CD4-positive, alpha-beta T cell treated with Interleukin-15 for 4 hours (primary cell): ENCODE measurements at regions not wholly inside any gene's neighbourhood (a gene's known extent, or its start where the extent isn't known, plus 50 kb on each side); places are given as distances from the start of the nearest gene placed in this dataset.
A peak's percentile ranks its signal among the peaks of the same experiment; 100 is the strongest.
"Not testable (repeated sequence)": the region's sequence is repeated elsewhere in the genome, so short reads cannot be mapped to it uniquely, and the experiment has no call there.

Source experiments
- DNase-seq: peaks from one replicate; pipeline ENCODE4 v3.0.0-alpha.2; 2020; ENCODE audit warnings: low spot score

DNA sequence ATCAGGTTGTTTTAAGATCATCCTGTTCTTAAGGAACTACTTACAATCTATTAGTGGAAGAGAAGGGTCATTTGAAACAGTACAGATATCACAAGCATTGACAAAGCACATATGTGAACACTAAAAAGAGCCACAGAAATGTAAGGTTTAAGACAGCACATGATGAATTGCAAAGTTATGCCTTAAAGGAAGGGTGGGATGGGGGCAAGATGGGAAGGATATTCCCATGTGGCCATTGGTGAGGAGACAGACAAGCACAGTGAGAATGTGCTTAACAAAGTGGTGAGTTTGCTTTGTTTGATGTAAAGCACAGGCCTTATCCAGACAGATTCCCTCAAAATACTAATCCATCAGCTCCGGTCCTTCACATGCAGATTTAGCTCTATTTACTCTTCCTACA, 151.6 kb upstream of the IVNS1ABP start:
- no peak for DNase-seq

- DNase-seq, result no peak
Measured at GRCh38 chr1:185467122-185467521, 150.1 kb upstream of the IVNS1ABP start.

DNA sequence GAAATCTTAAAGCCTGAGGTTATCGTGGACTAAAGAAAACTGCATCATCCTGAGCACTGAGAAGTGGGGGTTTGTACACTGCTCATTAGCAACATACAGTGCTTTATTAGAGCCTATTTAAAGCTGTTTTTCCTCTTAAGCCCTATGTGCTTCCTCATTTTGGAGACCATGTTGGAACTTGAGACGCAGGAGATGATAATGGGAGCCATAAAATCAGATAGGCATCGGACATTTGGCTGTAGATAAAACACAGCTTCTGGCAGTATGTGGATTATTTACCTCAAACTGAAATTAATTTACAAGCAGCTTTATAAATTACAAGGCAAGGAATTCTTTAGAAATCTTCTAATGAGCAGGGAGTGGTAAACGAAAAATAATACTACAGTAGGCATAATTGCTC, 147.7 kb upstream of the IVNS1ABP start:
- DNase-seq, result no peak

DNA sequence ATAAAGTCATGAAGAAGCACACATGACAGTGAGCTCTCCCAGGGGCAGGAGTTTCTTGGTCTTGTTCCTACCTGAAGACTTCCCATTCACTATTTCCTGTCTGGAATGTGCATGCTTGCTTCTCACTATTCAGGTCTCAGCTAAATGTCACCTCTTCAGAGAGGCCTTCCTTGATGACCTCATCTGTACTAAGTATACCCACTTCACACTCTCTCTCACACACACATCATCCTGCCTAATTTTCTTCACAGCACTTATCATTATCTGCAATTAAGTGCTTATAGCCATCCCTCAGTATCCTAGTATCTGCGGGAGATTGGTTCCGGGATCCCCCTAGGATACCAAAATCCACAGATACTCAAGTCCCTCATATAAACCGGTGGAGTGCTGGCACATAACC, 146.4 kb upstream of the IVNS1ABP start:
- DNase-seq, result no peak

DNA sequence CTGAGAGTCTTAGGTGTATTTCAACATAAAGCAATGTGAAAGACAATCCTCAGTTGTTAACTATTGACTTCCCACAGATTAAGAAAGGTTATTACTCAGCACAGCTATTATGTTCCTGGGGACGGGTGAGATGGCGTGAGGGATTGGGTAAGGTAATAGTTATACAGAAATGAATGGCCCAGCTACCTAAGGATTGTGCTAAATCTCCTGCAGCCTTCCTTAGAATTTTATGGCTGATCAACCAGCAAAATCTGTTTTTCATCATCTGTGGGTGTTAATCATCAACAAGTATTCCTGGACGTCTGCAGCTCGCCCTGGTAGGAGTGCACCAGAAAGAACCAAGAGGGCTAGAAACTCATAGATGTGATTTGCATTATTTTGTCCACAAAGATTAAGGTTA, 146.0 kb upstream of the IVNS1ABP start:
- no peak for DNase-seq

DNA sequence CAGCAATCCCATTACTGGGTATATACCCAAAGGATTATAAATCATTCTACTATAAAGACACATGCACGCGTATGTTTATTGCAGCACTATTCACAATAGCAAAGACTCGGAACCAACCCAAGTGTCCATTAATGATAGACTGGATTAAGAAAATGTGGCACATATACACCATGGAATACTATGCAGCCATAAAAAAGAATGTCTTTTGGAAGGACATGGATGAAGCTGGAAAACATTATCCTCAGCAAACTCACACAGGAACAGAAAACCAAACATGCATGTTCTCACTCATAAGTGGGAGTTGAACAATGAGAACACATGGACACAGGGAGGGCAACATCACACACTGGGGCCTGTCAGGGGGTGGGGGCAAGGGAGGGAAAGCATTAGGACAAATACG, 143.7 kb upstream of the IVNS1ABP start:
- DNase-seq, result not testable (repeated sequence)

DNA sequence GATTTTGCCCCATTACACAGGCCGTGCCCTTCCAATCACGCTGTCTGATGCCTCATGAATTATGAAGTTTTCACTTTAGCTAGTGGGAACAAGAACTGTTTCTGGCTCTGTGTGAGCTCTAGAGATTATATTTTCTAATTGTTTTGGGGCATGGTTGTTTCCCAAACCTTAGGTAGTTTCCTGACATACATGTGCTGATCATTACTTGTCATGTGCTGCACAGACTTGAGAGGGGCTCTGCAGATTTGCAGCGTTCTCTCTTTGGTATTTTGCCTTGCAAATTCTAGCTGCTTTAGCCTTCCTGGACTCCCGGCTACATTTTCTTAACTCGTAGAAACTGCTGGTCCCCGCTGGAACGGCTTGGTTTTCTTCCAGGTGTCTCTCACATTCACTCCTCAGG, 142.1 kb upstream of the IVNS1ABP start:
- no peak for DNase-seq

DNA sequence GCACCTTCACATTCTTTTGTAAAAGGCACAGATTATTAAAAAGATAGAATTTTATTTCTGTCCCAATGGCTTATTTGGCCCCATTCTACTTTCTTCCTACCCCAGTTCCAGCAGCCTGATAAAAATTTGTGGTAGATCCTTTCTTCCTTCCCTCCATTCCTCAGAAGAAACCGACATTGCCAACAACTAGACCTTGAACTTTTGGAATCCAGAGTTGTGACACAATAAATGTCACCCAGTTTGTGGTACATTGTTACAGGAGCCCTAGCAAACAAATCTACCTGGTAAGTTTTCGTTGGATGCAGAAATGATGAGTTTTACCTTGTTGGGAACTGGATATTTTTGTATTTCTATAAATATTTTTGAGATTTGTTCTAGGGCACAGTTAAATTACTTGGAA, 141.6 kb upstream of the IVNS1ABP start:
- no peak for DNase-seq

GRCh38 chr1:185453496-185454192, 136.6 kb upstream of the IVNS1ABP start:
- no peak for DNase-seq

DNA sequence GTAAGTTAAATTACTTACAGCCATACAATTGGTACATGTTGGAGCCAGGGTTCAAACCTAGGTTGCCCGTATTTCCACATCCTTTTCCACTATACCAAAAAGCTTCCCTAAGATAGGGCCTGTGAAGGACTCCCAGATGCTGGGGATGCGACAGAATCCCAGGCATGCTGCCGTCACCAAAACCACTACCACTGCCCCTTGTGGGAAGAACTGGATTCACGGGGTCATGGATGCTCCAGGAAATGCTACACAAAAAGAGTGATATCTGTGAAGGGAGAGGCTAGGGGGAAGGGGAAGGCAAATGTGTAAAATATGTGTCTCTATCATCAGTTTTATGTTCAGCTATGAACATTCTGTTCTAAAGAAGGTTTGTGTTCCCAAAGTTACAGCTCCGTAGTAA, 133.9 kb upstream of the IVNS1ABP start:
- no peak for DNase-seq

DNA sequence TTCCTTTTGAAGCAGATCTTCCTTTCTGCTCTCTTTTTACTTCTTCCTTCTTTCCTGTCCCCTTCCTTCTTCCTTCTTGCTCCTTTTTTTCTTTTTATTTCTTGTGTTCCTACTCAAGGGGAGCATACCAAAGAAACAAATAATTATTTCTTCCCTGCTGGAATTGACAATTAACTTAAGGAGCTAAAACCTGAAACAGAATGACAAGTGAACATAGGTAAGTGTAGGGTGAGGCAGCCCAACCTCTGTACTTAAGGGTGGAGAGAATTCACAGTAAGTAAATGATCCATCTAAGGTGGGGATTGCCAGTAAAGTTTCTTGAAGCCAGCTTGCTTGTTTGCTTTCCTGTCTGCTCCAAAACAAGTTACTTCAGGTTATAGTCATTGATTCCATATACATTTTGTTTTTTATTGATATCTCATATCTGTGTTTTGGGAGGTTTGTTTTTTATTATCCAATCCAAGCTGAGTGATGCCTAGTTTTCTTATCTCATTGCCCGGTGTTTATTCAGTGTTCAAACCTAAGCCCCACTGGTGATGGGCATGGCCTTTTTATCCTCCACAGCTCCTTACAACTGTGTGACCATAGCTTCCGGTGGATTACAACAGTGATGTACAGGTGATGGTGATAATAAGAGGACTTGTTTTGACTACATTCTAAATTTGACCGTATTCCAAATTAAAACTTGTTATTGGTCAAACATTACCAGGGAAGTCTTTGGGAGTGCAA, 133.2 kb upstream of the IVNS1ABP start:
- no peak for DNase-seq

DNA sequence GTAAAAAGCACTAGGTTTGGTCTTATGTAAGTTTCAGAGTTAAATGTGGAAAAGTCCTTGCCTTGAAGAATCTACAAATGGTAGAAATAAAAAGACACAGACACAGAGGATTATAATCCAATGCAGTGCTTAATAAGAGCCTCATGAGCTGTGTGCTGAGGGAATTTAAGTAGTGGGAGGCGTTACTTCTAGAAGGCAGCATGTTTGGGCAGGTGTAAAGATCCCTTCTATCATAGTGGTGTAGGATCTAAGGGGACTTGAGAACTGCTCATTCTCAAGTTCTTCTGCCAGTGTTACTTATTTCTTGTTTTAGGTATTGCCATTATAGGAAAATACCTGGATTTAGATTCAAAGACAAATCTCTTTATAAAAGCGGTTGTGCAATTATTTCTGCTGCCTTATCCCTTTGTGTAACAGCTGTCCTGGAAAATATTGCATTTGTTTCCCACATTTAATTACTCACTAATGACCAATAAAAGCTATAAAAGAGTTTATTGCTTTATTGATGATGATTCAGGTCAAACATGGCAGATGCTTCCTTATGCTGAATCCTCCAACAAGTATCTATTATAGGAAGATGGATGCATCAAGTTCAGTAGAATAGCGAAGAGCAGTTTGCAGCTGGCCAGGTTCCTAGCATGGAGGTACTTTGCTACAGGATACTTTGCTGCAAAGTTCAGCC, 132.5 kb upstream of the IVNS1ABP start:
- no peak for DNase-seq

GRCh38 chr1:185448591-185449186, 131.6 kb upstream of the IVNS1ABP start:
- DNase-seq, result no peak

DNA sequence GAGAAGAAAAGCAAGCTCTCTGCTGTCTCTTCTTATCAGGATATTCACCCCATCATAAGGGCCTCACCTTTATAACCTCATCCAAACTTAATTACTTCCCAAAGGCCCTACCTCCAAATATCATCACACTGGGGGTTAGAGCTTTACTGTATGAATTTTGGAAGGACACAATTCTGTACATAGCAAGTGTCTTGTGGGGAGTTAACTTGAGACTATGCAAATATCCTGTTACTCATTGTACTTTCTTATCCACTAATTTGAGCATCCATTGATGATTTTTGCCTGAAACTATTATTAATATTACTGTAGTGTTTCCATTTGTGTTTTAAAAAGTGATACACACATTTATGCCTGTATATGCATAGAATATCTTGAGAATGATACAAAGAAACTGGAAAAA, 129.1 kb upstream of the IVNS1ABP start:
- no peak for DNase-seq

DNA sequence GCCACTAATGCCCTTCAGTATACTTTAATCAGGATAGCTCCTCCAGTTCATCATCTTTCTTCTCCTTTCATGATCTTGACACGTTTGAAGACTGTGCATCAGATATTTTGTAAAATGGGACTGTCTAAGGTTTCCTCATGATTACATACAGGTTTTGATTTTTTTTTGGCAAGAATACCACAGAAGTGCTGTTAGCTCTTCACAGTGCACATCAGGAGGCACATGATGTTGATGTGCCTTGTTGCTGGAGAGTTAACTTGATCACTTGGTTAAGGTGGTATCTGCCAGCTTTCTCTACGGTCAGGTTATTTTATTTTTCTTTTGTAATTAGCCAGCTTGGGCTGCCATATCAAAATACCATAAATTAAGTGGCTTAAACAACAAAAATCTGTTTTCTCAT, 128.6 kb upstream of the IVNS1ABP start:
- DNase-seq, result no peak

- DNase-seq, result no peak
Measured at GRCh38 chr1:185444676-185445075, 127.6 kb upstream of the IVNS1ABP start.

- no peak for DNase-seq
Measured at GRCh38 chr1:185442050-185442449, 125.0 kb upstream of the IVNS1ABP start.

DNA sequence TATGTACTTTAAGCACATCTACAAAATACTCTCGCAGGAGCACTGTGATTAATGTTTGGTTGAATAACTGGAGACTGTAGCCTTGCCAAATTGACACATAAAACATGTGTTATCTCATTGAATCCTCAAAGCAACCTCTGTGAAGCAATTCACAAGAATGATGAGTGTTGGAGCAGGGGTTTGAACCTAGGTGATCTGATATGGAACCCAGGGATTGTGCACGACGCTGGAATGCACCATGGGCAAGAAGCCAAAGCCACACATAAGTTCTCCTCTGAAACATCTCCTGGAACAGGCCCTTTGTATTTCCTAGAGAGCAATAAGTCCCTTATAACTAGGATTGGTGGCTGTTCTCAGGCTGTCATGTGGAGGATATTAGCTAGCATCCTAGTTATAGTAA, 124.6 kb upstream of the IVNS1ABP start:
- no peak for DNase-seq

GRCh38 chr1:185440877-185441276, 123.8 kb upstream of the IVNS1ABP start:
- no peak for DNase-seq

DNA sequence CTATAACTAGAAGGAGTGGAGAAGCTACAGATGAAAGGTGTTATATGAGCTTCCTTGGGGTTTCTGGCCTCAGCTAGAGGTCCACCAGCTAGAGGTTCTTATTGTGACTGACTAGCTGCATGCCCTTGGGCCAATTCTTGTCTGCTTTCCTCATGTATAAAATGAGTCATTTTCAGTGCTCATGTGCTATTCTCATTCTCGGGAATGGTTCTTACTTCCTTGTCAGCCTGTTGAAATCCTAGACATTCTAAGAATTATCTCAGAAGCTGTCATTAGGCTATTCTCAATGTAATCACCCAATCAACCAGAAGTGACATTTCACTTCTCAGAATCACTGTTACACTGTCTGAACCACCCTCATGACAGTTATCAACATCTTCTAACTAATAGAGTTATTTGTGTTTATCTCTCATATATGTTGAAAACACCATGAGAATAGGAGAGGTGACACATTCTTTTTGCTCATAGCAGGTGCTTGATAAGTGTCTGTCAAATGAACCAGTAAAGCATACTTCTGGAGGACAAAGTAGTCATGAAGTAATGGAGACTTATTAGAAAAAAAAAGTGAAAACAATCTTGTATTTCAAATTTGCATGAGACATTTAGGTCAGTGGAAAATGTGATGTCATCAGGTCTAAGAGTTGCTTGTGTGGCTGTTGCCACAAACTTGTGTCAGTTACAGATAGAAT, 122.8 kb upstream of the IVNS1ABP start:
- peak; percentile 86 for DNase-seq

DNA sequence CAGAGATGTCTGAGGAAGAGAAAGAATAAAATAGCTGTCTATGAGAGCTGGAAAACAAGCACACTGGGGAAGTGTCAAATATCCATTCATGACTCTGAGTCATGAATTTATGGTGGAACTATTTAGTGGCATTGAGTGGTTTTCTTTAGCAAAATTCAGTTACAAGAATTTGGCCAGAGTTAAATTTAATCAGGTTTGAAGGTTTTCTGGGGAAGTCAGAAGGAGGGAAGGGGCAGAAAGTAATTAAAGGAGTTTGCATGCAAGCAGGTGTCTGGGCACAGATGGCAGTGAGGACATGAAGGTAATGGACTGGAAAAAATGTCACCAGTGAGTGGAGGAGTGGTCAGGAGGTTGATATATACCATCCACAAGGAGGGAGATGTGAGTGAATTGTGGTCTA, 121.9 kb upstream of the IVNS1ABP start:
- peak; percentile 19 for DNase-seq

DNA sequence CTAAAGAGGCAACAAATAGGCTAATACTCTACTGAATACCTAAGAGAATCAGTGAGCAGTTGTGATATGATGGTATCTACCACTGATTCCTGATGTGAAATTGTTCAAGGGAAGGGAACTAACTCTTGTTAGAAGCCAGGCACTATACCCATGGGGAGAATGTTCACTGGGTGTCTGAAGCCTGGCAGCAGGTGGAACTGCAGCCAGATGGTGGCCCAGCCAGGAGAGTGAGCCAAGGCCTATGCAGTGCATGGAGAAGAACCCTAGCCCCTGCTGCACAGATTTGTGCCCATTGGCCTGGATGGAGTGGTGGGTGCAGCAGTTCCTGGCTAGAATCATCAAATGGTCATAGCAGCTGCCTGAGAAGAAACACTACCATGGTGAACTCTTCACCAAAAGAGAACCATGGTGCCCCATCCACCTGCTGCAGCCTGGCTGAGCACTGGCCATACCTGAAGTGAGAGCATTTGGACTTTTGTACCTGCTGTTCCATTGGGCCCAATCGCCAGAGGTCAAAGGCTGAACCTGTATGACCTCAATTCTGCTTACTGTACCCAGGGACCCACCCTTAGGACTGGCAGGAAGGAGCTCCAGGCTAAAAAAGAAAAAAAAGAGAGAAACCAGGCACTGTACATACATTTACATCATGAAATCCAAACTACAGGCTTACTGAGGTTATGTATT, 118.8 kb upstream of the IVNS1ABP start:
- DNase-seq, result no peak
